GM12878 (cell line): ENCODE measurements at regions not wholly inside any gene's neighbourhood (a gene's known extent, or its start where the extent isn't known, plus 50 kb on each side); places are given as distances from the start of the nearest gene placed in this dataset.

ENCODE experiments used
- ATAC-seq: fragments of 200-7000 bp; cut with Tn5 transposase; 3 replicates; pipeline ENCODE4 v1.9.1; 2020; ENCODE audit warnings: mild to moderate bottlenecking, moderate library complexity
- BruUV-seq: library from RNA; stranded (reverse); fragments of 400-500 nt; replicated peaks from 2 replicates; lab custom pipeline; 2021; lab: Mats Ljungman, UMichigan
- CTCF ChIA-PET: fragments of 300-600 bp; sonication (Branson Sonifier 250); formaldehyde crosslinking; extraction: SDS; loops from one replicate; lab custom pipeline; 2021; ENCODE audit warnings: inconsistent platforms; lab: Yijun Ruan, JAX
- POLR2A ChIA-PET: fragments of 350-600 bp; formaldehyde crosslinking; extraction: SDS; loops from one replicate; lab custom pipeline; 2021; ENCODE audit warnings: inconsistent platforms; lab: Charles Lee
- RAD21 ChIA-PET: fragments of 300-600 bp; sonication (Branson Sonifier 250); formaldehyde crosslinking; loops from one replicate; lab custom pipeline; 2023; ENCODE audit warnings: antibody characterized with exemption; ENCODE audit not compliant: unreplicated experiment; lab: Charles Lee
- SMC1A ChIA-PET: fragments of 300-600 bp; sonication (Branson Sonifier 250); formaldehyde crosslinking; loops from one replicate; lab custom pipeline; 2023; ENCODE audit not compliant: unreplicated experiment, uncharacterized antibody; lab: Charles Lee
- DNase-seq: peaks from one replicate; pipeline ENCODE4 v3.0.0-alpha.2; 2011; ENCODE audit warnings: low read depth, low spot score
- FAIRE-seq: peaks from 3 replicates; lab custom pipeline; 2011; peaks lifted over from hg19 to GRCh38; lab: Jason Lieb, UNC
- H2AFZ ChIP-seq: 2 replicates; pipeline ENCODE4 v1.6.0; 2011; ENCODE audit warnings: low read depth, low read length, control low read depth; ENCODE audit not compliant: control insufficient read depth
- H3K27ac ChIP-seq: 2 replicates; pipeline ENCODE4 v1.5.1; 2011; ENCODE audit warnings: control low read depth; ENCODE audit not compliant: control insufficient read depth, insufficient read depth
- H3K27me3 ChIP-seq, 2 experiments: replicated peaks in 1 of 2; 2 replicates each; pipeline versions ENCODE4 v1.6.0 to v1.6.1; 2011; ENCODE audit warnings: low read length in 1 of 2; ENCODE audit not compliant: control insufficient read depth in 2 of 2, insufficient read depth in 2 of 2
- H3K36me3 ChIP-seq, 2 experiments: 2 replicates each; pipeline ENCODE4 v1.5.1; 2011; ENCODE audit warnings: low read length in 1 of 2; ENCODE audit not compliant: control insufficient read depth in 2 of 2, insufficient read depth in 2 of 2
- H3K4me1 ChIP-seq: 2 replicates; pipeline ENCODE4 v1.6.1; 2011; ENCODE audit warnings: mild to moderate bottlenecking, low read length, moderate library complexity, mixed read lengths; ENCODE audit not compliant: control insufficient read depth, insufficient read depth
- H3K4me2 ChIP-seq: 2 replicates; pipeline ENCODE4 v1.6.0; 2011; ENCODE audit warnings: control low read depth; ENCODE audit not compliant: control insufficient read depth, insufficient read depth
- H3K4me3 ChIP-seq: fragments of 200-600 bp; sonication (generic); 2 replicates; pipeline ENCODE4 v1.5.1; 2016
- H3K79me2 ChIP-seq: 2 replicates; pipeline ENCODE4 v1.6.0; 2011; ENCODE audit warnings: low read length; ENCODE audit not compliant: control insufficient read depth, insufficient read depth
- H3K9ac ChIP-seq: 2 replicates; pipeline ENCODE4 v1.8.0; 2011; ENCODE audit warnings: low read length, control low read depth, mixed read lengths; ENCODE audit not compliant: control insufficient read depth, insufficient read depth
- H3K9me3 ChIP-seq: replicated peaks from 3 replicates; pipeline ENCODE4 v1.5.1; 2011; ENCODE audit warnings: mild to moderate bottlenecking, low read length; ENCODE audit not compliant: control insufficient read depth, insufficient read depth
- H4K20me1 ChIP-seq: 2 replicates; pipeline ENCODE4 v1.6.0; 2011; ENCODE audit not compliant: control insufficient read depth, insufficient read depth
- ASH2L ChIP-seq: fragments of 300-600, 200-600 bp; sonication (generic); IDR thresholded peaks from 2 replicates; pipeline ENCODE4 v1.6.1; 2017; ENCODE audit warnings: low read depth, mild to moderate bottlenecking, borderline replicate concordance
- BACH1 ChIP-seq: fragments of 450-650 bp; IDR thresholded peaks from 2 replicates; pipeline ENCODE4 v1.6.1; 2017; ENCODE audit warnings: mild to moderate bottlenecking, borderline replicate concordance
- BMI1 ChIP-seq: fragments of 450-650 bp; IDR thresholded peaks from 2 replicates; pipeline ENCODE4 v1.6.1; 2016; ENCODE audit warnings: mild to moderate bottlenecking, moderate library complexity, borderline replicate concordance
- CHD1 ChIP-seq: IDR thresholded peaks from 2 replicates; pipeline ENCODE4 v1.6.1; 2012; ENCODE audit warnings: low read depth, low read length, improper control_type of control experiment
- JUND ChIP-seq: IDR thresholded peaks from 2 replicates; pipeline ENCODE4 v1.6.1; 2012; ENCODE audit warnings: low read depth, mild to moderate bottlenecking, low read length, improper control_type of control experiment, moderate library complexity
- MXI1 ChIP-seq: fragments of 150-350 bp; IDR thresholded peaks from 2 replicates; pipeline ENCODE4 v1.6.1; 2011; ENCODE audit warnings: low read depth, mild to moderate bottlenecking, inconsistent platforms, low read length, improper control_type of control experiment
- SPI1 ChIP-seq: IDR thresholded peaks from 2 replicates; pipeline ENCODE4 v1.6.1; 2011; ENCODE audit warnings: low read depth, mild to moderate bottlenecking, low read length, moderate library complexity, borderline replicate concordance; ENCODE audit not compliant: insufficient read depth
- WGBS: methylation state at CpG from one replicate; pipeline ENCODE4 v1.1.6; 2016; ENCODE audit warnings: low lambda C conversion rate; ENCODE audit not compliant: insufficient replicate concordance, insufficient coverage; ENCODE audit errors: missing lambda C conversion rate; 5-methylcytosine and 5-hydroxymethylcytosine counted together
- in situ Hi-C: fragments of 300-500 bp; cut with MboI; formaldehyde crosslinking; loops from 9 replicates; pipeline ENCODE4 v1.14.3; 2018; ENCODE audit warnings: mixed read lengths
- intact Hi-C: fragments of 100-400 bp; cut with micrococcal nuclease; formaldehyde crosslinking; loops from one replicate; pipeline ENCODE4 v1.14.2; 2022; ENCODE audit not compliant: unreplicated experiment
- TF ChIP-seq, protein P1 (sequence below): fragments of 450-650 bp; IDR thresholded peaks from 2 replicates; pipeline ENCODE4 v1.6.1; 2018; ENCODE audit warnings: borderline replicate concordance, mild to moderate bottlenecking; ENCODE audit not compliant: partially characterized antibody
- TF ChIP-seq, protein P2 (sequence below): IDR thresholded peaks from 2 replicates; pipeline ENCODE4 v1.6.1; 2011; ENCODE audit warnings: borderline replicate concordance, low read depth, mild to moderate bottlenecking, moderate library complexity, mixed read lengths, low read length; ENCODE audit not compliant: insufficient read depth; ENCODE audit errors: extremely low read length

DNA sequence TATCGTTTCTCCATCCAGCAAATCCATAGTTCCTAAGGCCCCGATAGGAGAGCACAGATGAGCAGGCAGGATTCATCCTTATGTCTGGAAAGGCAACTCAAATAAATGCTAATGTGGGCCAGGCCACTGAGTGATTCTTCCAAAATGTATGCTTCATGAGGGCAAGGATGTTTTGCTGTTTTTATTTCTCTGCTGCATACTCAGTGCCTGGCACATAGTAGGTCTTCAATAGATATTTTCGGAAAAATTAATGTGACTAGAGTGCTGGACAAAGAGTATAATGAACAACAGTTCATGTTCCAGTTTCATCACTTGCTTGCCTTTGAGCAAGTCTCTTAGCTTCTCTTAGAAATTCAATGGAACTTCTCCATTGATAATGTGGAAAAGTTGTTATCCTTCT lies 357.7 kb downstream of the PRDM2 start (continued):
- TF ChIP-seq, protein P1, sequence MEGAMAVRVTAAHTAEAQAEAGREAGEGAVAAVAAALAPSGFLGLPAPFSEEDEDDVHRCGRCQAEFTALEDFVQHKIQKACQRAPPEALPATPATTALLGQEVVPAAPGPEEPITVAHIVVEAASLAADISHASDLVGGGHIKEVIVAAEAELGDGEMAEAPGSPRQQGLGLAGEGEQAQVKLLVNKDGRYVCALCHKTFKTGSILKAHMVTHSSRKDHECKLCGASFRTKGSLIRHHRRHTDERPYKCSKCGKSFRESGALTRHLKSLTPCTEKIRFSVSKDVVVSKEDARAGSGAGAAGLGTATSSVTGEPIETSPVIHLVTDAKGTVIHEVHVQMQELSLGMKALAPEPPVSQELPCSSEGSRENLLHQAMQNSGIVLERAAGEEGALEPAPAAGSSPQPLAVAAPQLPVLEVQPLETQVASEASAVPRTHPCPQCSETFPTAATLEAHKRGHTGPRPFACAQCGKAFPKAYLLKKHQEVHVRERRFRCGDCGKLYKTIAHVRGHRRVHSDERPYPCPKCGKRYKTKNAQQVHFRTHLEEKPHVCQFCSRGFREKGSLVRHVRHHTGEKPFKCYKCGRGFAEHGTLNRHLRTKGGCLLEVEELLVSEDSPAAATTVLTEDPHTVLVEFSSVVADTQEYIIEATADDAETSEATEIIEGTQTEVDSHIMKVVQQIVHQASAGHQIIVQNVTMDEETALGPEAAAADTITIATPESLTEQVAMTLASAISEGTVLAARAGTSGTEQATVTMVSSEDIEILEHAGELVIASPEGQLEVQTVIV: no peak
- TF ChIP-seq MXI1 (no peak), CHD1 (no peak), BACH1 (no peak), ASH2L (no peak), BMI1 (no peak)
- TF ChIP-seq, protein P2, sequence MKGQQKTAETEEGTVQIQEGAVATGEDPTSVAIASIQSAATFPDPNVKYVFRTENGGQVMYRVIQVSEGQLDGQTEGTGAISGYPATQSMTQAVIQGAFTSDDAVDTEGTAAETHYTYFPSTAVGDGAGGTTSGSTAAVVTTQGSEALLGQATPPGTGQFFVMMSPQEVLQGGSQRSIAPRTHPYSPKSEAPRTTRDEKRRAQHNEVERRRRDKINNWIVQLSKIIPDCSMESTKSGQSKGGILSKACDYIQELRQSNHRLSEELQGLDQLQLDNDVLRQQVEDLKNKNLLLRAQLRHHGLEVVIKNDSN: no peak

DNA sequence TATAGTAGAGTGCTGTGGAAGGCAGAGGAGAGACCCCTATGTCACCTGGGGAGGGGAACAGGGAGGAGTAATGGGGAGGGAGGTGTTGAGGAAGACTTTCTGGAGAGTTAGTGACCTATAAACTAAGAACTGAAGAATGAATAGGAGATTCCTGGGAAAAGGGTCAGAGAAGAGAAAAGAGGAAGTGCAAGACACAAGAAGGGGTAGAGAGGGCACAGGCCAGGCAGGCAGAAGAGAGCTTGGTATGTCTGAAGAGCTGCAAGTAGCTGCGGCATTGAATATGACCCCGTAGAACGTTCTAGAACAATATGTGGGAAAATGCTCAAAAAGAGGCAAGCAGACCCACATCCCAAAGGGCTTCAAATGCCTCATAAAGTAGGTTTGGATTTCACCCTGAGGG lies 361.2 kb downstream of the PRDM2 start:
- in situ Hi-C loops: no loop called here
- Histone ChIP-seq H3K27me3 (no peaks in the 10 kb centered on the region; a peak in 1 of 4 replicates), H3K27ac (no peak overlapping the region), H3K36me3 (no peaks in the 10 kb centered on the region), H3K9me3 (no peaks in the 10 kb centered on the region), H3K4me2 (no peak overlapping the region), H3K79me2 (no peaks in the 10 kb centered on the region), H4K20me1 (no peaks in the 10 kb centered on the region), H3K9ac (no peak overlapping the region), H3K4me1 (no peaks in the 10 kb centered on the region), H2AFZ (no peak overlapping the region), H3K4me3 (no peak overlapping the region)
- DNase-seq (no peak), FAIRE-seq (no peak), ATAC-seq (no peak)
- ChIA-PET POLR2A (no interaction called here), RAD21 (no interaction called here), CTCF (no interaction called here), SMC1A (no interaction called here)
- BruUV-seq: no TSS peak
- TF ChIP-seq JUND (no peak), SPI1 (peak; percentile 49; the same call in 1 of the 2 replicates)
- WGBS: 59% methylated on average over 3 of the region's 3 CpGs
- intact Hi-C loops: no loop called here
